Stimulated activated CD4-positive, alpha-beta T cell treated with anti-CD3 and anti-CD28 coated beads, Interleukin-2, amount 100 ng/mL, for 24 hours (primary cell): ENCODE measurements at regions not wholly inside any gene's neighbourhood (a gene's known extent, or its start where the extent isn't known, plus 50 kb on each side); places are given as distances from the start of the nearest gene placed in this dataset.

Experiments
- DNase-seq, 2 donors: peaks; one replicate each; pipeline ENCODE4 v3.0.0-alpha.2; 2020

DNA sequence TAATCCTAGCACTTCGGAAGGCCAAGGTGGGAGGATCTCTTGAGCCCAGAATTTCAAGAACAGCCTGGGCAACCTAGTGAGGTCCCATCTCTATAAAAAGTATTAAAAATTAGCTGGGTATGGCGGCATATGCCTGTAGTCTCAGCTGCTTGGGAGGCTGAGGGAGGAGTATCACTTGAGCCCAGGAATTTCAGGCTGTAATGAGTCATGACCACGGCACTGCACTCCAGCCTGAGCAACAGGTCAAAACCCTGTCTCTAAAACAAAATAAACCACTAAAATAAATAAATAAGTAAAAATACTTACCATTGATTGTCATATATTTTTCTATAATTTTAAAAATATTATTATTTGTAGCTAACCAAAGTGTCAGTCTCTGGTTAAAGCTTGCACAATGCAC is 315.6 kb upstream of the SMIM31 start:
- no peak for DNase-seq

DNA sequence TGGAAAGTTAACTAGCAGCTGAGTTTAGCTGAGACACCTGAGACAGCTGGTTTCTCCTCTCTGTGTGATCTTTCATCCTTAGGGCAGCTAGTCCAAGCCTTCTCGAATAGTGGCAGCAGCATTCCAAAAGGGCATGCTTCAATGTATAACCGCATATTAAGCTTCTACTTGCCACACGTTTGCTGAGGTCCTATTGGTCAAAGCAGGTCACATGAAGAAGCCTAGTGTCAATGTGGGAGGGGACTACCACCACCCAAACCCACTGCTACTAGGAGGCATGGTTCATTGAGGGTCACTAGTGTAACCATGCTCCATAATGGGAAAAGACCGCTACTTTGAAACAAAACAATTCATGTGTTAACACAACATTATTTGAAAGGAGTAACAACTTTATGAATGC is 314.9 kb upstream of the SMIM31 start:
- no peak for DNase-seq

DNA sequence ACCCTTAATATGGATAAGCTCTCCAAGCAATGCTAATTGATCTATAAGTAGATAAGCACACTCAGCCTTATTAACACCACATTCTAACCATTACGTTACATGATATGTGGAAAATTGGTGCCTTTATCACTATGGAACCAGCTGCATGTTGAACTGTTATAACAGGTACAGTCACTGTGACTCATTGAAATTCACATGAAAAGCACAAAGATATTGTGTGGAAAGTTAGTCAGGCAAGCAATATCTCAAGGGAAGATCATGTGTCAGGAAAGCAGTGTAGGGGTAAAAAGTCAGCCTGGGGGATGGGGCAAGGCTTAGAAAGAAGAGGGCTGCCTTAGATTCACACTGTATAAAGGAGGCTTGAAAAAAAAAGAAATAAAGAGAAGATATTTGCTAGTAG is 313.7 kb upstream of the SMIM31 start:
- no peak for DNase-seq

DNA sequence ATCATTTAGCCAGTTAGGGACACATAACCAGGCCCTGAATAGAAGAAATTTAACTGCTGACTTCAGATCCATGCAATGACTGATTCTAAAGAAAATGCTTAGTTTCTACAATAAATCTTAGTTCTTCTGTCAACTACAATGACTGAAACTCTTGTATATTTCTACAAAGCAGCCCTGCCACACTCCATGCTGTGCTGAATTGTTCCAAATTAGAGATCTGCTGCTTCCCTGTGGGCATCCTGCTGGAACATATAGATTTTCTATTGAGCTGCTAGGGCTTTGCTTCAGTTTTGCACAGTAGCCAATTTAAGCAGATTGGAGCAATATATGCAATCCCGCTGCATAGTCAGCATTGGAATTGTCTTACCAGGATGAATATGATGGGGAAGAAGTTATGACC is 312.8 kb upstream of the SMIM31 start:
- no peak for DNase-seq

DNA sequence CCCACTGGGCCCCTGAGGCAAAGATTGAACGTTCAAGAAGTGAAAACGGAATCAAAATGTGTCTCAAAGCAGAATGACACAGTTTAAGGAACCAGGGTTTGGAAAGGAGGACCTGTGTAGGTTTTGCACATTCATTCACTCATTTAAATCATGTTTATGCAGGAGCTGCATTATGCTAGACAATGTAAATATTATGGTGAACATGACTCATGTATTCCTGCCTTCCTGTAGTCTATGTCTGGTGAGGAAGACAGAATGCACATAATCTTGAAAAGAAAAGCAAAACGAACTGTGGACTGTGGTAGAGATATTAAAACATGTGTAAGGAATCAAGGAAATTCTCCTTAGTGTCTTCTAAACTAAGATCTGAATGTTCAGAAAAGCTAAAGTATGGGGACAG is 311.8 kb upstream of the SMIM31 start:
- DNase-seq, result no peak

DNA sequence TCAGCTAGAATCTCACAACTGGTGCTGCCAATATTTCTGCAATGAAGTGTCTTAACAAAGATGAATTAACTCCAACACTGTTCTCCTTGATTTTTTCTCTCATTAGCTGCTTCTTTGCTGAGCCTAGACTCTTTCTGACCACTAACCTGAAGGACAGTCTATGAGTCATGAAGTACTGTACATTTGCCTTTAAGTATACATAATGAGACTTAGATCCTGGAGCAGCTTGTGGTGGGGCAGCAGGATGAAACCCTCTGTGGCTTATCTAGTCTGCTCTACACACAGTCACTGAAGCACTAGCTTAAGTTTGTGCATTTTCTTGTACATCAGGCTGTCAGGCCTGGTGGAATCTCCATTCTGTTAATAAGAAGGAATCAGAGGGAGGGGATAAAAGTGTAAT is 307.4 kb upstream of the SMIM31 start:
- no peak for DNase-seq

DNA sequence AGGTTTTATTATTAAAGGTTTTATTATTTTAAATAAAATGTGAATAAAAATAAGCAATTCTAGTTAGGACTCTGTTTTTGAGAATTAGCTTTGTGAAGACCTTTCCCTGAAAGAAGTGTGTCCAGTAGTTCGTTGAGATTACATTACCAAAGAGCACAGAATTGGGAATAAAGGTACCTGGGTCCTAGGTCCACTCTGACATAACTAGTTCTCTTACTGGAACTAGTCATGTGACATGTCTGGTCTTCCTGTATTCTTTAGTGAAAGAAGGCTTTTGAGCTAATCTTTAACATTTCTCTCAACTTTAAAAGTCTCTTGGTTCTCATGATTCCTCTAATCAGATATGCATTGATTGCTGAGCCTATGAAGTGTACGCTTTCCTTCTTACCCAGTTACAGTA is 292.0 kb upstream of the SMIM31 start:
- no peak for DNase-seq

DNA sequence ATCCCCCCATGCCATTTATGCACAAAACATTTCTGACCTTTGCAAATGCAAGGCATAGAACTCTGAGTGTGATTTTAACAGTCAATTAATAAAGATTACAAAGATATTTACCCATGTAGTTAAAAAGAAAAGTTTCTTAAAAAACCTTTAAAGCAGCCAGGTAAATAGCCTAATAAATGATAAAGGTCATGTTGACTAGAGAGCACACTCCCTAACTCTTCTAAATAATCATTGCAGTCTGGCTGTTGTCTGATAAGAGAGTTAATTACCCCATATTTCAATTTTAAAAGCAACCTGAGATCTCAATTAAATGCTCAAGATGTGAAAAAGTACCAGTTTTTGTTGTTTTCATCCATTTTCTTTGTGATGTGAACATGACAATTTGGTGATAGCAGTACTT is 291.5 kb upstream of the SMIM31 start:
- no peak for DNase-seq

DNA sequence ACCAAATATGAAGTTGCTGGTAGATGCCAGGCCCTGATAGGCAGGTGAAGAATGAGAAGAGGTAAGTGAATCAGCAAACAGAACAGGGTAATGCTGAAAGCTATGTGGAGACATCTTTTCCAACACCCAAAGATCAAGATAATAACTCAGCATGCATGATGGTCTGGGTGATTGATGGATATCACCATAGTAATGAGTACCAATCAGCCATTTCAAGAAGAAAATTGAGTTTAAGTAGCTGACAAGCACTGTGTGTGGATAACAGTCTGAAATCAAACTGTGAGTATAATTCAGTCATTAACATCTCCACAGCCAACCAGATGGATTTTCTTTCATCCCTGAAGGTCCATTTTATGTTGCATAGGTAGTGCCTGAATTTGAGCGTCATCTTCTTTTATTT is 289.6 kb upstream of the SMIM31 start:
- DNase-seq, result no peak

DNA sequence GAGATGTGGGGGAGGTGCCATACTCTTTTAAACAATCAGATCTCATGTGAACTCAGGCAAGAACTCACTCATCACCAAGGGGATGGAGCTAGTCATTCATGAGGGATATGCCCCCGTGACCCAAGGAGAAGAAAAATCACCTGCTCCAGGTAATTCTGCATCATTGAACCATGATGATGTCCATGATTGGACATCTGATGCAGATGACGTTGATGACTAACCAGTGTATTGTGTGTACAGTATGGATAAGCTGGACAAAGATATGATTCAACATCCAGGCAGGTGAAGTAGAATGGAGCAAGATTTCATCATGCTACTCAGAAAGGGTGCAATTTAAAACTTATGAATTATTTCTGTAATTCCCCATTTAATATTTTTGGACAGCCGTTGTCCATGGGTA is 286.4 kb upstream of the SMIM31 start:
- DNase-seq, result no peak

DNA sequence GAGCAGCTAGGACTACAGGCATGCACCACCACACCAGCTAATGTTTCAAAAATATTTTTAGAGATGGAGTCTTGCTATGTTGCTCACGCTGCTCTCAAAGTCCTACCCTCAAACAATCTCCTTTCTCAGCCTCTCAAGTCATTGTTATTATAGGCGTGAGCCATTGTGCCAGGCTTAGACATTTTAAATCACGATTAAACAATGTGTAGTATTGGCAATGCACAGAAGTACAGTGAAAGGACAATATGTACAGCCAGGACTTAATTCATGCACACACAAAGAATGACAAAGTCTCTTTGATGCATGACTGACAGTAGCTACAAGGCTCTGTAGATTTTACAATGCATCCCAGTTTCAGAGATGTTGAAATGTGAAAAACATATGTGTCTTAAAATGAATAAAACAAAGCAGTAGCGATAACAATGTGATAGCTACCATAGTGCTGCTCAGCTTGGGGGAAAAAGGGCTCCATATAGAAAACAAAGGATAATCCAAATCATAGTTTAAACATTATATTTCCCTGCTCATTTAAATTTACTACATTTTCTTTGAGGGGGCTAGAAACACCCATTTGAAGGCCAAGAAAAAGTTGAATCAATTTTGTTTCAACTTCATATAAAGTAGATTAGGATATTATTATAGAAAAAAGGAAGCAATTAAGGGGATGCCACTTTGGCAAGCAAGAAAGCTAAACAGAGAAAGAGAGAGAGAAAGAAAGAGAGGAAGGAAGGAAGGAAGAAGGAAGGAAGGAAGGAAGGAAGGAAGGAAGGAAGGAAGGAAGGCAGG is 272.4 kb upstream of the SMIM31 start:
- no peak for DNase-seq

DNA sequence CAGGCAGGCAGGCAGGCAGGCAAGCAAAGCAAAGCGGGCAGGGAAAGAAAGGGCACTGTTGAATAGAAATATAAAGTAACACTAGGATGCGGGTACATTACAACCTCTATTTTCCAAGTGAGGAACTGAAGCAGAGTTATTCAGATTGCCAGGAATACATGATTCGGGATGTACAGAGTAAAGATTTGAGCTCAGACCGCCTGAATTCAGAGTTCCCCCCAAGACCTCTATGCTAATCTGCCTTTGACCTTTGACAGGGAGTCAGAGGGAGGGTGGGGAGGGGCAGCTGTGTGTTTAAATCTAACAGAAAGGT is 271.9 kb upstream of the SMIM31 start:
- DNase-seq, result no peak

DNA sequence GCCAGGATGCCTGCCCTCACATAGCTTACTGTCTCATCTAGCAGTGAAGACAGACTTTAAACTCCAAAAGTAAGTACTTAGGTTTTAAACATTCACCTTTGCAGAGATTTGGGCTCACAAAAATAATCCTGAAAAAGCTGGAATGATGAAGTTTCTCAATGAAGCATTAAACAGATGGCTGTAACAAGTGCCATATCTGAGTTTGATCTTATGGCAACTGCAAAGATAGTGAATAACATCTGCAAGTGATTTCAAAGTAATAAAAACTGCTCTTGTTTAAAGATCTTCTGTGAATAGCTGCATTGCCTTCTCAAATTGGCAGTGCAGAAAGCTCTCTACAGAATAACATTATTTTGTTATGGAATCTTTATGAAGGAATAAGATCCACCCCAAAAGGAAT is 271.2 kb upstream of the SMIM31 start:
- no peak for DNase-seq

DNA sequence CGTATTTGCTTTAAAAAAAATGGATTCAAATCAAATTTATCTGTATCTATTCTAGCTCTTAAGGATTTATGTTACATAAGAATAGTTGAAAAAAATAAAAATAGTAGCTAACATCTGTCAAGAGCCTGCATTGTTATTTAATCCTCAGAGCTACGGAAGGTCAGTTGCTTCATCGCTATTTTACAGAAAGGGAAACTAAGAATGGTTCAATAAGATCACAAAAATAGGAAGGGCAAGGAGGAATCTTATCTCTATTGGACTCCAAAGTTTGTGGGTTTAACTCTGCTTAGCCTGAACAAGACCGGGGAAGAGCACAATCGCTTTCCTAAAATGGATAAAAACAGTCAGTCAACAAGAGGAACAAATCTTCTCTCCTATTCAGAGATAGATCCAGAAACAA is 270.2 kb upstream of the SMIM31 start:
- DNase-seq, result no peak

DNA sequence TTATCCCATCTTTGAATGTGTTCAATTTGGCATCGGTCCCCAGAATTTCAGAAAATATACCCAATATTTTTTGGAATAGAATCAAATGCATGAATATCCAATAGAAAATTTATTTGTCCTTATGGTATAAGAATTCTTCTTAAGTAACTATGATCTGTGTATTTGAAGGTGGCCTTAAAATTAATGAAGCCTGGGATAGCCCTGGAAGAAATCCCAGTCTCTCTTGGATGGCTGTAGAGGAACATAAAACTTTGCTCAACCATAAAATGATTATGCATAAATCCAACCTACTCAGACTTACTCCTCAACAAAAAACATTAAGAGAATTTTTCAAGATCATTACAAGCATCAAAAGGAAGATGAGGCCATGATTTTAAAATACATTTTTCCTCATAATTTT is 269.4 kb upstream of the SMIM31 start:
- DNase-seq, result no peak

DNA sequence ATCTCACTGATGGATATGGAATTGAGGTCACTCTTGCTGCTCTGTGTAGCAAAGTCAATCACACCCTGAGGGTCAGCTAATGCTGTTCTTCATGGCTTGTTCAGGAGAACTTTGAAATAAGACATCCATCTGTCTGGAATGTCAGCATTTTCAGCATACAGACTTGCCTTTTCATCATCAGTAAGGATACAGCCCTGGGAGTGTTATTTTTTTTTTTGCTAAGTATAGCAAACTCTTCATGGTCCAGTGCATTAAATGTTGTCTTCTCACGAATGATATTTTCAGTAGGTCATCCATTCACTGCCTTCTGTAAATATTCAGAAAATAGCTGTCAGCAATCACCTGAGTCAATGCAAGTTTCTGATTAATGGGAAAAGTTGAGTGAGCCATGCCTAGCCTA is 268.8 kb upstream of the SMIM31 start:
- no peak for DNase-seq

DNA sequence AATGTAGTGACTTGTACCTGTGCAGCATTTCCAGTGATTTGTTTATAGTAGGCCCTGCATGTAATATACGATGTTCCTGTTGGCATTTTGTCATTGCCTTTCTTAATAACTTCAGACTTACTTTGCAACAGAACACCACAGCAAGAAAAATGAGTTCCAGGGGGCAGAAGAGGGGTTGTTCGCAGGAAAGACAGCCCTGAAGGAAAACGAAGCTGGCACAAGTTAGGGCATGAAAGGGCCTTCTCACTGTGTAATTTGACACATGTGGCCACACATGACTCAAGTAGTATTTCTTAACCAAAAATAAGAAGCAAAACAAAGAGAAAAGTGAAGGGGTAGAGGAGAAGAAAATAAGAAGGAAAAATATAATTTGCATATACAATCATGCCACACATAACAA is 265.8 kb upstream of the SMIM31 start:
- no peak for DNase-seq

DNA sequence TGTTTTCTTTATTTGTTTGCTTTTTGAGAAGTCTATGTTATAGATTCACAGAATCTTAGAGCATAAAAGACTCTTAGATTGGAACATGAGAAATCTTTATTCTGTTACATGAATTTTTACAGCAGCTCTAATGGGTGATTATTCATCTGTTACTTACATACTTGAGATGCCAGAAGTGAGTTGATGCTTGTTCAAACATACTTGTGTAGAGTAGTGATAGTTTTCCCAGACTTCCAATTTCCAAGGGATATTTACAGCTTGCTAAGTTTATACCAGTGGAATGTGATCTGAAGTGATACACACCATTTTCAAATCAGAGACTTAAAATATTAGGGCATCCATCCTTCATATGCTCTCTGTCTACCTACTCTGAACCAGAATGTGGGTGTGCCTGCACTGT is 252.9 kb upstream of the SMIM31 start:
- DNase-seq, result no peak

DNA sequence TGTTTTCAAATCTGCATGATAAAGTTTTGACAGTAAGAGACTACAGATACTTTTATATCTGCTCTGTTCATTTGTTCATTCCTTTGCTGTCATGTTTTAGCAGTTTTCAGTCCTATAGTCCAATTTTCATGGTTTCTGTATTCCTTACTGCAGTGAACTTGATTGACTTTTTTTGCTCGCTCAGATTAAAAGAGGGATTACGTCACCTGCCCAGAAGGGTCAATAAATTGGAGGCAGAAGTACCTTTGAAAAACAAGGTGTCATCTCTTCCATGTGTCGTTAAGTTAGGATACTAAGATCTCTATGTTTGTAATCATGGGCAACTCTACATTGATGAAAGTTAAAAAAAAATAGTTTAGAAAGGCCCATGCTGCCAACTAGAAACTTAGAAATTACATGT is 250.1 kb upstream of the SMIM31 start:
- no peak for DNase-seq

DNA sequence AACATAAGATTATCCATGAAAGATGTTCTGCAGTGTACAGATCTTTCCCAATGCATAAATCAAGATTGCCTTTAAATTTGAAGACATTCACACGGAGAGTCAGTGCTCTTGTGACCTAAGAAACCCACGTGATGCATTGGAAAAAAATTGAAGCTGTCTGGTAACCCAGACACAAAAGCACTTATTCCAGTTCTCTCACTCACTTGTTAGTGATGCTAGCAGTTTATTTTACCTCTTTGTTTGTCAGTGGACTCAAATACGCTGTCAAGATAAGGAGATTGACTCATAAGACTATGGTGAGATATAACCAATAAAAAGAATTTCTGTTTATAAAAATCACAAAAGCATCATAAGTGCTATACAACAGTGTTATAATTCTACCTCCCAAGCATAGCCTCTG is 245.8 kb upstream of the SMIM31 start:
- DNase-seq, result no peak

DNA sequence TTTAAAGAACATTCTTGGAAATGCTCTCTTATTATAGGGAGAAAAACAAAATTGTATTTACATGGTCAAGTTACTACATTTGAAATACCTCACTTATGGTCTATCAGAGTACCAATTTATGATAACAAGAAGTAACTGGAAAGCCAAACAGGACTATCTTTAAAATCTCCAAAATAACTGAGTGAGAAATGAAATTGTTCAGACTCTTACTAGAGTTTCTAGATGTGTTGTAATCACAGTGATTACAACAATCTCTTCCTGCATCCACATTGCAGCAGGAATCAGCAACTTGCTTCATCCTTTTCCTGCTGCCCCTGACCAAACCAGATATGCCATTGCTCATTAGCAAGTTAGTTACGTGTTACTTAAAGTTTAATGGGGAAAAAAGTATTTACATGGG is 245.2 kb upstream of the SMIM31 start:
- DNase-seq, result no peak

DNA sequence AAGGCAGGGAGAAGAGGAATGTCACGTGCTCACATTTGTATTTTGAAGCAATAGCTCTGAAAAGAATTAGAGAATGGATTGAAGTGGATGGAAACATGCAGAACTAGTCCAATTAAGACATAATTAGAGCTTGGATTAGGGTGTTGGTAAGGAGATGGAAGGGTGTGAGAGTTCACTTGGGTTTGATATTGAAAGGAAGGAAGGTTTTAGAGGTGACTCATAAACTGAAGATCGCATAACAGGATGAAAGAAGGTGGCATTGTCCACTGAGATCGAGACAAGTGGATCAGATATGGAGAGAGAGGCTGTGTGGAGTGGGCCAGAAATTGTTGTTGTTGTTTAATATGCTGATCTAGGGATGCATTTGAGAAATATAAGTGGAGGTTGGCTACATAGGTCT is 244.0 kb upstream of the SMIM31 start:
- no peak for DNase-seq

DNA sequence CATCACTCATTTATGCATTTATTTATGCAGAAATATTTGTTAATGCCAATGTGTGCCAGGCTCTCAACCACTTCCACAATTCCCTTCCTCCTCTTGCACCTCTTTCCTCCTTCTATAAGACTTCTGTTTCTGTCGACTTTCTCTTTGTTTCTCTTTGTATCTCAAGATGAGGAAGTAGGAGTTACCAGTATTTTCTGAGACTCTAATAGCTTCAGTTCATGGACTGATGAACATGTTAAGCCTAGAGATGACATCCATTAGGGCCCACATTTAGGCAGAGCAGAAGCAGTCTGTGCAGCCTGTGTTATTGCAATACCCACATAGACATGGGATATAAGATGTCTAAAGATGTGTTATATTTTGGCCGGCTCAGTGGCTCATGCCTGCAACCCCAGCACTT is 241.8 kb upstream of the SMIM31 start:
- DNase-seq, result no peak

DNA sequence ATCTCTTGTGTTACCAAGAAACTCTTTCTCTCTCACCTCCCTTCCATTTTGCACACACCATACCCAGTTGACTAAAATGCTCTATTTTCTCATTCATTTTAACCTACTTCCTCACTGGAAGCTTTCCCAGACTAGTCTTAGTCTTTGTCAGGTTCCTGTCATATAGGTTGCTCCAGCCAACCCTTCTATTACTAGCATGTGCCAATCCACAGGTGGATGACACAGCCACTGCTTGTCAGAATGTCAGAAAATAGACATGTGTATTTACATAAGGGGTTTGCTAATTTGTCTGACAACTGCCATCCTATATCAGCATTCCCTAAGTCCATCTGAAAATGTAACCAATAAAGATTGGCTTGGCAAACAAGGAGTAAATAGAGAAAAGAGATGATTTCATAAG is 239.2 kb upstream of the SMIM31 start:
- DNase-seq, result no peak

DNA sequence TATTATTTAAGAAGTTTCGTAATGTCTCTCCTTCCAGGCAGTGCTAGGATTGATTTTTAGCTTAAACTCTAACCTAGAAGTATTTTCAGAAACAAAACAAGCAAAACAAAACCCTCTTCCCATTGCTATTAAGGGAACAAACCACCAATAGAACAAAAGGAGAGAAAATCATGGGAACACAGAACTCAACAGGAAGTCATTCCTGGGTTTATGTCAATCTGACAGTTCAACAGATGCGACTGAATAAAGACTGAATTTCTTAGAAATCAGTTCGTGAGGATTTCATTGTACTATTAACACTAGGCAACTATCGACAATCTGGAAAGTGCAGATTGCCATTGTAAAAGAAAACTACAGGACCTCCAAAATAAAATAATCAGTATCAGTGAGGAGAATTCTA is 229.1 kb upstream of the SMIM31 start:
- DNase-seq, result no peak
